Inferior parietal cortex (tissue), 1 donor: ENCODE measurements at regions not wholly inside any gene's neighbourhood (a gene's known extent, or its start where the extent isn't known, plus 50 kb on each side); places are given as distances from the start of the nearest gene placed in this dataset.
"Not testable (repeated sequence)": the region's sequence is repeated elsewhere in the genome, so short reads cannot be mapped to it uniquely, and the experiment has no call there.

Experiments
- DNase-seq: peaks from one replicate; pipeline ENCODE4 v3.0.0-alpha.2; 2016; ENCODE audit errors: extremely low spot score

- no peak for DNase-seq
These were observed 86.6 kb downstream of the C5orf15 start for GRCh38 chr5:133881576-133882388.

- DNase-seq: no peak
These were observed 90.2 kb downstream of the C5orf15 start for GRCh38 chr5:133878236-133878555.

GRCh38 chr5:133877351-133878235 lies 90.8 kb downstream of the C5orf15 start:
- no peak for DNase-seq

GRCh38 chr5:133876266-133876665 lies 92.2 kb downstream of the C5orf15 start:
- DNase-seq: no peak

- DNase-seq: no peak
These were observed 93.2 kb downstream of the C5orf15 start for GRCh38 chr5:133875179-133875578.

GRCh38 chr5:133873449-133873848 lies 95.0 kb downstream of the C5orf15 start:
- no peak for DNase-seq

GRCh38 chr5:133870661-133871060 lies 97.8 kb downstream of the C5orf15 start:
- DNase-seq: no peak

- peak; percentile 32 for DNase-seq
These were observed 98.7 kb downstream of the C5orf15 start for GRCh38 chr5:133869519-133870335.

- peak; percentile 81 for DNase-seq
These were observed 99.4 kb downstream of the C5orf15 start for GRCh38 chr5:133868946-133869518.

GRCh38 chr5:133867851-133868545 lies 100.4 kb downstream of the C5orf15 start:
- no peak for DNase-seq

- DNase-seq: no peak
These were observed 101.1 kb downstream of the C5orf15 start for GRCh38 chr5:133867341-133867740.

GRCh38 chr5:133866903-133867245 lies 101.6 kb downstream of the C5orf15 start:
- no peak for DNase-seq

GRCh38 chr5:133866160-133866902 lies 102.1 kb downstream of the C5orf15 start:
- no peak for DNase-seq

GRCh38 chr5:133865113-133865512 lies 103.3 kb downstream of the C5orf15 start:
- no peak for DNase-seq

- no peak for DNase-seq
These were observed 103.7 kb downstream of the C5orf15 start for GRCh38 chr5:133864711-133865110.

- DNase-seq: no peak
These were observed 104.4 kb downstream of the C5orf15 start for GRCh38 chr5:133863857-133864585.

- DNase-seq: no peak
These were observed 107.2 kb downstream of the C5orf15 start for GRCh38 chr5:133861161-133861737.

GRCh38 chr5:133859073-133859472 lies 109.4 kb downstream of the C5orf15 start:
- DNase-seq: no peak

- not testable (repeated sequence) for DNase-seq
These were observed 110.7 kb downstream of the C5orf15 start for GRCh38 chr5:133857595-133858313.
